Vagina (tissue), 2 donors: ENCODE measurements at regions not wholly inside any gene's neighbourhood (a gene's known extent, or its start where the extent isn't known, plus 50 kb on each side); places are given as distances from the start of the nearest gene placed in this dataset.

Experiments used
- POLR2A ChIP-seq, 2 donors: fragments of 450-650 bp; IDR thresholded peaks; one replicate each; pipeline ENCODE4 v1.6.1; 2017; ENCODE audit warnings: antibody characterized with exemption in 2 of 2, mild to moderate bottlenecking in 2 of 2, moderate library complexity in 2 of 2
- TF ChIP-seq, protein P1 (sequence below), 3 experiments: fragments of 450-650 bp in 2 of 3; fragments of 200-600 bp in 1 of 3; sonication (generic) in 1 of 3; IDR thresholded peaks; one replicate each; pipeline ENCODE4 v1.5.1; 2017 to 2019; ENCODE audit warnings: antibody characterized with exemption in 3 of 3, mild to moderate bottlenecking in 2 of 3, moderate library complexity in 2 of 3

DNA sequence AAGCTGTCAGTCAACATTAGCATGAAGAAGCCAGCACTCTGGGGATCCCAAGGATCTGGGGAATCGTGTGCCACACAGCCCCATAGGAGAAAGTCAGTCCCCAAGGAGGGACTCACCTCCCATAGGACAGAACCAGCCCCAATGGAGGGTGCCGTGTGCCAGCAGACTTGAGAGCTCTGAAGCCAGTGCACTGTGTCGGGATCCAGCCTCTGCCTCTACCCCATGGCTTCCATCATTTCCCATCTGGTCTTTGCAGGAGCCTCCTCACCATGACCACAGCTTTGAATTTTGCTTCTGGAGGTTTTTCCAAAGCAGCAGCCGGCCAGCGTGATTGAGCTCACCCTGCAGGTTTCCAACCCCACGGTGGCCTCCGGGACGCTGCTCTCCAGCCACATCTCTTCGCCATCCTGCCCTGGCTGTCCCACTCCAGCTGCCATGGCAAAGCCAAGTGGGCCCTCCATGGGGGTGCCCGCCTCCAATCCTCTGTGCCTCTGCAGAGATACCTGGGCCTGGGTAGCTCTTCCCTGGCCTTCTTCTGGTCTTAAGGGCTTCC is 171.8 kb upstream of the SHH start:
- TF ChIP-seq, protein P1, sequence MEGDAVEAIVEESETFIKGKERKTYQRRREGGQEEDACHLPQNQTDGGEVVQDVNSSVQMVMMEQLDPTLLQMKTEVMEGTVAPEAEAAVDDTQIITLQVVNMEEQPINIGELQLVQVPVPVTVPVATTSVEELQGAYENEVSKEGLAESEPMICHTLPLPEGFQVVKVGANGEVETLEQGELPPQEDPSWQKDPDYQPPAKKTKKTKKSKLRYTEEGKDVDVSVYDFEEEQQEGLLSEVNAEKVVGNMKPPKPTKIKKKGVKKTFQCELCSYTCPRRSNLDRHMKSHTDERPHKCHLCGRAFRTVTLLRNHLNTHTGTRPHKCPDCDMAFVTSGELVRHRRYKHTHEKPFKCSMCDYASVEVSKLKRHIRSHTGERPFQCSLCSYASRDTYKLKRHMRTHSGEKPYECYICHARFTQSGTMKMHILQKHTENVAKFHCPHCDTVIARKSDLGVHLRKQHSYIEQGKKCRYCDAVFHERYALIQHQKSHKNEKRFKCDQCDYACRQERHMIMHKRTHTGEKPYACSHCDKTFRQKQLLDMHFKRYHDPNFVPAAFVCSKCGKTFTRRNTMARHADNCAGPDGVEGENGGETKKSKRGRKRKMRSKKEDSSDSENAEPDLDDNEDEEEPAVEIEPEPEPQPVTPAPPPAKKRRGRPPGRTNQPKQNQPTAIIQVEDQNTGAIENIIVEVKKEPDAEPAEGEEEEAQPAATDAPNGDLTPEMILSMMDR (IDR thresholded peaks at IDR 0.05) = no peak
- no peak for TF ChIP-seq POLR2A (IDR thresholded peaks at IDR 0.05)
